ENCODE measurements at regions not wholly inside any gene's neighbourhood (a gene's known extent, or its start where the extent isn't known, plus 50 kb on each side); places are given as distances from the start of the nearest gene placed in this dataset.
"Not testable (repeated sequence)": the region's sequence is repeated elsewhere in the genome, so short reads cannot be mapped to it uniquely, and the experiment has no call there.

DNA sequence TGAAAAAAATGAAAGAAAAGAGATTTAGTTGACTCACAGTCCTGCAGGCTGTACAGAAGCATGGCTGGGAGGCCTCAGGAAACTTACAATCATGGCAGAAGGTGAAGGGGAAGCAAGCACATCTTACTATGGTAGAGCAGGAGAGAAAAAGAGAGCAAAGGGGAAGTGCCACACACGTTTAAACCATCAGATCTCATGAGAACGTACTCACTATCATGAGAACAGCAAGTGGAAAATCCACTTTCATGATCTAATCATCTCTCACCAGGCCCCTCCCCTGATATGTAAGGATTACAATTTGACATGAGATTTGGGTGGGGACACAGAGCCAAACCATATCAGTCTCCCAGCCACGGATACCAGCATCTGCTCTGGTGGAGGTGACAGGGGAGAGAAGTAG is 50.8 kb upstream of the CPOX start:
- DNase-seq, result no peak

- no peak for DNase-seq
These were observed 51.6 kb upstream of the CPOX start for GRCh38 chr3:98645039-98645438.

GRCh38 chr3:98646680-98647079 is 53.3 kb upstream of the CPOX start:
- no peak for DNase-seq

DNA sequence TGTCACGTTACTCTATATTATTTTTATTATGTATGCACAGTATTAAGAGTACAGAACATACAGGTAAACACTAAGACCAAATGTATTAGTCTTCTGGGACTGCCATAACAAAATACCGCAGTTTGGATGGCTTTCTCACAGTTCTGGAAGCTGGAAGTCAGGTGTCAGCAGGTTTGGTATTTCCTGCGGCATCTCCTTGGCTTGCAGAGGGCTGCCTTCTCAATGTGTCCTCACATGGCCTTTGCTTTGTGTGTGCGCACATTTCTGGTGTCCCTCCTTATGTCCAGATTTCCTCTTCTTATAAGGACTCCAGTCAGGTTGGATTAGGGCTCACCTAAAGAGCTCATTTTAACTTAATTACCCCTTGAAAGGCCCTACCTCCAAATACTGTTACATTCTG is 53.8 kb upstream of the CPOX start:
- no peak for DNase-seq

GRCh38 chr3:98650971-98651779 is 57.8 kb upstream of the CPOX start:
- no peak for DNase-seq

DNA sequence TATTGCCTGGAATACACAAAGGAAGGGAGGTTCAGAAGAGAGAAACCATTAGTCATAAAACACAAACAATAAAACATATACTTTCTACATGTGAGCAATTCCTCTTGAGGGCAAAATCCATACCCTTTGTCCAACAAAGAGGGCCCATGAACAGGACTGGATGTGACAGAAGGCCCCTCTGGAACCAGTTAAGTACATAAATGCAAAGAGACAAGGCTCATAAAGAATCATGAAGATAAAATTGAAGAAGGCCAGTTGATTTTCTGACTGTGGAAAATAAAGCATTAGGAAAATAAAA is 58.3 kb upstream of the CPOX start:
- DNase-seq, result no peak

GRCh38 chr3:98655666-98656065 is 62.3 kb upstream of the CPOX start:
- DNase-seq, result peak; percentile 59

DNA sequence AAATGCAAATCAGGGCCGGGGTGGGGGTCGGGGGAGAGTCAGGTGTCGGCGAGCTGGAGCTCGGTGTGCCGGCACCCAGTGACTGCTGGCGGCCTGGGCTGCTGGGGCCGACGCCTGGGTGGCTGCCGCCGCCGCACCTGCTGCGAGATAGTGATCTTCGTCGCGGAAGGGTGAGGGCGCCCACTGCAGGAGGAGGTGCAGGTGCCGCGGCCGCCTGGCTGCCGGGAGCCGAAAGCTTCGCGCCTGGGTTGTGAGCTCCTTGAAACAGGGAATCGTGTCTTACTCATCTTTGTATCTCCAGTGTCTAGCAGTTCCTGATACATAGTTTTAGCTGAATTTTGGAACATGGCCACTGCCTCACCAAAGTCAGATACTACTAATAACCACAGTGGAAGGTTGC is 64.0 kb upstream of the CPOX start:
- peak; percentile 5 for DNase-seq

DNA sequence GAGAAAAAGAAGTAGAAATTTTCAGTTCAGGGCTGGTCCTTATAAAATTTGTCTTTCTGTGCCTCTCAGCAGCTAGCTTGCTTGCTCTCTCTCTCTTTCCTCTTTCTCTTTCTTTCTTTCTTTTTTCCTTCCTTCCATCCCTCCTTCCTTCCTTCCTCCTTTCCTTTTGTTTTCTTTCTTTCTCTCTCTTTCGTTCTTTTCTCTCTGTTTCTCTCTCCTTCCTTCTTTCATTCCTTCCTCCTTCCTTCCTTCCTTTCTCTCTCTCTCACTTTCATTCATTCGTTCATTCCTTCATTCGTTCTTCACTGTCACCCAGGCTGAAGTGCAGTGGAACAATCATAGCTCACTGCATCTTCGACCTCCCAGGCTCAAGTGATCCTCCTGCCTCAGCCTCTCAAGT is 69.3 kb upstream of the CPOX start:
- DNase-seq, result no peak

- no peak for DNase-seq
These were observed 76.6 kb upstream of the CPOX start for GRCh38 chr3:98670020-98670419.

GRCh38 chr3:98679986-98680385 is 83.2 kb upstream of the ST3GAL6 start:
- DNase-seq, result no peak

GRCh38 chr3:98680723-98681122 is 82.4 kb upstream of the ST3GAL6 start:
- DNase-seq, result peak; percentile 66

- no peak for DNase-seq
These were observed 81.7 kb upstream of the ST3GAL6 start for GRCh38 chr3:98681486-98681885.

DNA sequence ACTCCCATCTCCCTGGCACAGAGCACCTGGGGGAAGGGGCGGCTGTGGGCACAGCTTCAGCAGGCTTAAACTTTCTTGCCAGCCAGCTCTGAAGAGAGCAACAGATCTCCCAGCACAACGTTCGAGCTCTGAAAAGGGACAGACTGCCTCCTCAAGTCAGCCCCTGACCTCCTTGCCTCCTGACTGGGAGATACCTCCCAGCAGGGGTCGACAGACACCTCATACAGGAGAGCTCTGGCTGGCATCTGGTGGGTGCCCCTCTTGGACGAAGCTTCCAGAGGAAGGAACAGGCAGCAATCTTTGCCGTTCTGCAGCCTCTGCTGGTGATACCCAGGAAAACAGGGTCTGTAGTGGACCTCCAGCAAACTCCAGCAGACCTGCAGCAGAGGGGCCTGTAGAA is 80.7 kb upstream of the ST3GAL6 start:
- DNase-seq, result not testable (repeated sequence)

DNA sequence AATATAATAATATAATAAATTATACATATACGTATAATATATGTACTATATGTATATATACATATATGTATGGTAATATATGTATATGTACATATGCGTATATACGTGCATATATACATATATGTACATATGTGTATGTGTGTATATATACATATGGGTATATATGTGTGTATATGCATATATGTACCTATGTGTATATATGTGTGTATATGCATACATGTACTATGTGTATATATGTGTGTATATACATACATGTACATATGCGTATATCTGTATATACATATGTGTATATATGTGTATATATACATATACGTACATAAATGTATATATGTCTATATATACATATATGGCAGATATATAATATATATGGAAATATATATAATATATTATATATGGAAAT is 74.8 kb upstream of the ST3GAL6 start:
- no peak for DNase-seq

GRCh38 chr3:98690876-98691275 is 72.3 kb upstream of the ST3GAL6 start:
- peak; percentile 12 for DNase-seq

- no peak for DNase-seq
These were observed 71.2 kb upstream of the ST3GAL6 start for GRCh38 chr3:98691897-98692296.

GRCh38 chr3:98692787-98693473 is 70.2 kb upstream of the ST3GAL6 start:
- no peak for DNase-seq

DNA sequence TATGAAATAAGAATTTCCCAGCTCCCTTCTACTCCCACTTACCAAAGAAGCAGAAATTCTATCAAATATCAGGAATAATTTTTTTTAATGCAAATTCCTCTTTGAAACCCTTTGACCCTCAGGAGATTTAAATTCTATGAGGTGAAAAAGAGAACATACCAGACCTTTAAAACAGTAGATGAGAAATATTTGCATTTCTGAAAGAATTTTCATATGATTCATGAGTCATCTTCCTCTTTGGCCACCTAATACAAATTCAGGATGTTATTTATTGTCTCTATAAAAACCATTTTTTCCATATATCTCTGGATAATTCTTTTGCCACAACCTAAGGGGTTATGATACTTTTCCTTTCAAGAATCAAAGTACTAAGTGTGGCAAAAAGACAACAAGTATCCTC is 67.3 kb upstream of the ST3GAL6 start:
- peak; percentile 39 for DNase-seq

DNA sequence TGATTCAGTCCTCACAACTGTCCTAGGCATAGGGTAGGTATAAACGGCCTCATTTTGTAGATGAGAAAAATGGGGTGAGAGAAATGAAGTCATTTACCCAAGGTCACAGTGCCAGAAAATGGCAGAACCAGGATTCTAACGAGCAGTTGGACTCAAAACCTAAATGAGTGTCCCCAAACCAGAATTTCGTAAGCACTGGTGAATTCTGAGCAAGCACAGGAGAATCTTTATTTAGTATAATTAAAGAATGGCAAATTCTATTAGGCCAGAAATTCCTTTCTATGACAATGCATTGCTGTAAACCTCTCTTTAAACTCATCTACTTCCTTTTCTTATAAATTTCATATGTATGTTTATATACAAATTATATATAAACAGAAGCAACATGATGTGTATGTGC is 66.8 kb upstream of the ST3GAL6 start:
- DNase-seq, result not testable (repeated sequence)

- no peak for DNase-seq
These were observed 65.9 kb upstream of the ST3GAL6 start for GRCh38 chr3:98697225-98697624.

GRCh38 chr3:98699132-98699531 is 64.0 kb upstream of the ST3GAL6 start:
- DNase-seq, result no peak

GRCh38 chr3:98701071-98701675 is 62.0 kb upstream of the ST3GAL6 start:
- no peak for DNase-seq

DNA sequence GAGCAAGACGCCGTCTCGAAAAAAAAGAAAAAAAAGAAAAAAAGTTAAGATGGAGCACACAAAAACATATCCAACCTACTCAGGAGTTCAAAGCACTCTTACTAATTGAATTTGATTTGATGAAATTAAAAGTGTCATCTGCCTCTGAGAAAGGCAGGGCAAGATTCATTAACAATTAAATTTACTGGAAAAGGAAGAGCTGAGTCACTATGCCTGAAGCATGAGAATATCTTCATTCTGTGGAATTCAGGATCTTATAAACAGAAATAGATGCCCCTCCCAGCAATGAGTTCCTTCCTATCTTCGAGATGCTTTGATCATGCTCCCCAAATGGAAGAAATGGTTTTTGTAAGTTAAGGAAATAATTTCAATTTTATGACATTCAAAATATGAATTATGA is 61.0 kb upstream of the ST3GAL6 start:
- peak; percentile 11 for DNase-seq

Measured in fibroblast of skin of abdomen (primary cell).